Endothelial cell of umbilical vein (primary cell): ENCODE measurements at regions not wholly inside any gene's neighbourhood (a gene's known extent, or its start where the extent isn't known, plus 50 kb on each side); places are given as distances from the start of the nearest gene placed in this dataset.

ENCODE experiments used
- EZH2 ChIP-seq: IDR thresholded peaks from 2 replicates; pipeline ENCODE4 v1.6.1; 2012; ENCODE audit warnings: borderline replicate concordance, low read depth, mild to moderate bottlenecking, moderate library complexity, low read length, inconsistent platforms; ENCODE audit not compliant: severe bottlenecking
- FOS ChIP-seq: IDR thresholded peaks from 2 replicates; pipeline ENCODE4 v1.6.1; 2011; ENCODE audit warnings: mild to moderate bottlenecking, low read length, moderate library complexity, borderline replicate concordance; ENCODE audit not compliant: insufficient read depth
- MYC ChIP-seq: IDR thresholded peaks from one replicate; pipeline ENCODE4 v1.6.1; 2011; ENCODE audit warnings: mild to moderate bottlenecking, low read depth, low read length
- POLR2A ChIP-seq: IDR thresholded peaks from 2 replicates; pipeline ENCODE4 v1.6.1; 2012; ENCODE audit warnings: low read depth, mild to moderate bottlenecking, control low read depth, low read length
- POLR2AphosphoS5 ChIP-seq: IDR thresholded peaks from 2 replicates; pipeline ENCODE4 v1.6.1; 2012; ENCODE audit warnings: low read depth, mild to moderate bottlenecking, control low read depth, low read length, moderate library complexity; ENCODE audit not compliant: insufficient read depth
- TF ChIP-seq, protein P1 (sequence below), 2 donors: IDR thresholded peaks; 1 replicate in 1 of 2; 2 replicates in 1 of 2; pipeline ENCODE4 v1.5.1; 2011; ENCODE audit warnings: low read length in 2 of 2, mild to moderate bottlenecking in 2 of 2, moderate library complexity in 2 of 2, control low read depth in 1 of 2, inconsistent platforms in 1 of 2, low read depth in 1 of 2; ENCODE audit not compliant: insufficient read depth in 1 of 2; ENCODE audit errors: extremely low read depth in 1 of 2
- TF ChIP-seq, protein P2 (sequence below): IDR thresholded peaks from 2 replicates; pipeline ENCODE4 v1.6.1; 2011; ENCODE audit not compliant: insufficient read depth, insufficient read length

GRCh38 chr1:199010492-199010891, 371.7 kb downstream of the PTPRC start:
- TF ChIP-seq EZH2 (no peak), POLR2A (no peak), POLR2AphosphoS5 (no peak), MYC (no peak), FOS (no peak)
- TF ChIP-seq, protein P1, sequence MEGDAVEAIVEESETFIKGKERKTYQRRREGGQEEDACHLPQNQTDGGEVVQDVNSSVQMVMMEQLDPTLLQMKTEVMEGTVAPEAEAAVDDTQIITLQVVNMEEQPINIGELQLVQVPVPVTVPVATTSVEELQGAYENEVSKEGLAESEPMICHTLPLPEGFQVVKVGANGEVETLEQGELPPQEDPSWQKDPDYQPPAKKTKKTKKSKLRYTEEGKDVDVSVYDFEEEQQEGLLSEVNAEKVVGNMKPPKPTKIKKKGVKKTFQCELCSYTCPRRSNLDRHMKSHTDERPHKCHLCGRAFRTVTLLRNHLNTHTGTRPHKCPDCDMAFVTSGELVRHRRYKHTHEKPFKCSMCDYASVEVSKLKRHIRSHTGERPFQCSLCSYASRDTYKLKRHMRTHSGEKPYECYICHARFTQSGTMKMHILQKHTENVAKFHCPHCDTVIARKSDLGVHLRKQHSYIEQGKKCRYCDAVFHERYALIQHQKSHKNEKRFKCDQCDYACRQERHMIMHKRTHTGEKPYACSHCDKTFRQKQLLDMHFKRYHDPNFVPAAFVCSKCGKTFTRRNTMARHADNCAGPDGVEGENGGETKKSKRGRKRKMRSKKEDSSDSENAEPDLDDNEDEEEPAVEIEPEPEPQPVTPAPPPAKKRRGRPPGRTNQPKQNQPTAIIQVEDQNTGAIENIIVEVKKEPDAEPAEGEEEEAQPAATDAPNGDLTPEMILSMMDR (IDR thresholded peaks at IDR 0.05; ENCODE audit: extremely low read depth in 1 of 2, insufficient read depth in 1 of 2, low read depth in 1 of 2, low read length in 2 of 2): no peak
- TF ChIP-seq, protein P2, sequence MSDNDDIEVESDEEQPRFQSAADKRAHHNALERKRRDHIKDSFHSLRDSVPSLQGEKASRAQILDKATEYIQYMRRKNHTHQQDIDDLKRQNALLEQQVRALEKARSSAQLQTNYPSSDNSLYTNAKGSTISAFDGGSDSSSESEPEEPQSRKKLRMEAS: no peak
